ENCODE measurements at regions not wholly inside any gene's neighbourhood (a gene's known extent, or its start where the extent isn't known, plus 50 kb on each side); places are given as distances from the start of the nearest gene placed in this dataset.

DNA sequence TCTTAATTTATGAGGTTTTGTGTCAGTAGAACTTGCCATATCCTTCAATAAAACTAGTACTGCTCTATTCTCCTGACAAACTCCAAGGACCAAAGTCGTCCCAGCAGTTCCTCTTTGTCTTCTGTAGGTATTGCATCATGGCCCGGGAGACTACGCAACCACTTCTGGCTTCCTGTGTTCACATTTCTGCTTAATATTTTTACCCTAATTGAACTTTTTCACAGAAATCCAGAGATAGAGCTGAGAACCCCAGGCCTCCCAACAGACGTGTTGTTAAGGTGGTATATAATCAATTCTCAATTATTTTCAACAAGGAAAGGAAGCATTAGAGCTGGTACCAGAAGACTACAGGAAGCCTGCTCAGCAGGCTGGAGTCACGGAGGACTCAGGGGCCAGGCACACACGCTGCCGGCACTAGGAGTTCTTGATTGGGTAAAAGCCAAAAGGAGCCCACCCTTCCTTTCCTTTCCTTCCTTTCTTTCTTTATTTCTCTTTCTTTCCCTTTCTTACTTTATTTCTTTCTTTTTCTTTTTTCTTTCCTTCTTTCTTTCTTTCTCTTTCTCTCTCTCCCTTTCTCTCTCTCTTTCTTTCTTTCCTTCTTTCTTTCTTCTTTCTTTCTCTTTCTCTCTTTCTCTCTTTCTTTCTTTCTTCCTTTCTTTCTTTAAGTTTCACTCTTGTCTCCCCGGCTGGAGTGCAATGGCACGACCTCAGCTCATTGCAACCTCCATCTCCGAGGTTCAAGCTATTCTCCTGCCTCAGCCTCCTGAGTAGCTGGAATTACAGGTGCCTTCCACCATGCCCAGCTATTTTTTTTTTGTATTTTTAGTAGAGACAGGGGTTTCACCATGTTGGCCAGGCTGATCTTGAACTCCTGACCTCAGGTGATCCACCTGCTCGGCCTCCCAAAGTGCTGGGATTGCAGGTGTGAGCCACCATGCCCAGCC lies 173.7 kb downstream of the ZBTB18 start:
- WGBS, 2 donors, result 67 to 70% methylated on average over 11 of the region's 11 CpGs
- Histone ChIP-seq H3K4me3 (peak overlapping the region in 1 of 4 donors; percentile 26), H3K27me3 (no peaks in the 10 kb centered on the region), H3K9me3 (no peaks in the 10 kb centered on the region), H3K4me1 (no peaks in the 10 kb centered on the region), H3K36me3 (no peaks in the 10 kb centered on the region), H3K27ac (peak overlapping the region; percentile 43 to 79 (median 66))
- ATAC-seq (ENCODE audit: low FRiP score in 2 of 2) (peak in 1 of 2 donors; percentile 70), DNase-seq (peak in 1 of 2 donors; percentile 78)
- TF ChIP-seq EP300 (IDR thresholded peaks at IDR 0.05), result no peak
- no peak for TF ChIP-seq POLR2A (IDR thresholded peaks at IDR 0.05)
- TF ChIP-seq POLR2AphosphoS5 (IDR thresholded peaks at IDR 0.05), result peak in 1 of 2 donors; percentile 23

- Histone ChIP-seq H3K27ac (no peak overlapping the region), H3K36me3 (no peaks in the 10 kb centered on the region), H3K27me3 (no peaks in the 10 kb centered on the region), H3K4me3 (no peak overlapping the region), H3K9me3 (no peaks in the 10 kb centered on the region), H3K4me1 (peaks cover 0 to 4% (median 2%) of the 10 kb centered on the region in 4 donors)
- 70 to 71% methylated on average over 3 of the region's 3 CpGs for WGBS, 2 donors
- DNase-seq, result no peak
- TF ChIP-seq CTCF (IDR thresholded peaks at IDR 0.05) (no peak), POLR2A (IDR thresholded peaks at IDR 0.05) (no peak), EP300 (IDR thresholded peaks at IDR 0.05) (no peak), POLR2AphosphoS5 (IDR thresholded peaks at IDR 0.05) (no peak)
- no peak for ATAC-seq (ENCODE audit: low FRiP score in 2 of 2)
Measured at GRCh38 chr1:244226435-244226834, 175.4 kb downstream of the ZBTB18 start.

GRCh38 chr1:244230470-244230869 lies 179.4 kb downstream of the ZBTB18 start:
- H3K27ac ChIP-seq, result no peak overlapping the region
- peaks cover 0 to 10% (median 6%) of the 10 kb centered on the region in 4 donors for H3K4me1 ChIP-seq
- no peaks in the 10 kb centered on the region for H3K27me3 ChIP-seq
- no peak overlapping the region for H3K4me3 ChIP-seq
- WGBS, 2 donors, result 90 to 91% methylated on average over 9 of the region's 9 CpGs
- H3K36me3 ChIP-seq, result no peaks in the 10 kb centered on the region
- no peak for TF ChIP-seq POLR2A (IDR thresholded peaks at IDR 0.05)
- TF ChIP-seq EP300 (IDR thresholded peaks at IDR 0.05), result no peak
- no peak for TF ChIP-seq POLR2AphosphoS5 (IDR thresholded peaks at IDR 0.05)
- no peak for TF ChIP-seq CTCF (IDR thresholded peaks at IDR 0.05)
- H3K9me3 ChIP-seq, result no peaks in the 10 kb centered on the region
- DNase-seq, result no peak
- no peak for ATAC-seq (ENCODE audit: low FRiP score in 2 of 2)

DNA sequence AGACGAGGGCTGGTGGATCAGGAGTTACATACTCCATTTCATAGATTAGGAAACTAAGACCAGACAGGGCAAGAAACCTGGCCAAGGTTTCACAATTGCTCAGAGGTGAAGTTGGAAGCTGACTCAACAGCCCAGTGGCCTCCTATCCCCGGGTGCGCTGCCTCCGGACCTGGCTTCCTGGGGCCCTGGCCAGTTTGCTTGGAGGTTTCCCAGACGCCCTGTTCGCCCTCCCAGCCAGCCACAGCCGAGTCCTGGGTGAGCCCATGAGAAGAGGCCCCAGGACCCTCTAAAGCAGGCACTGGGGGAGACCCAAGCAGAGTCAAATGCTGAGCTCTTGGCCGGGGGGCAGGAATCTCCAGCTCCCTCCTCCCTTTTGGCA lies 180.1 kb downstream of the ZBTB18 start:
- no peak for TF ChIP-seq POLR2AphosphoS5 (IDR thresholded peaks at IDR 0.05)
- no peak for TF ChIP-seq EP300 (IDR thresholded peaks at IDR 0.05)
- no peak for TF ChIP-seq POLR2A (IDR thresholded peaks at IDR 0.05)
- no peak for TF ChIP-seq CTCF (IDR thresholded peaks at IDR 0.05)
- ATAC-seq (ENCODE audit: low FRiP score in 2 of 2), result peak in 1 of 2 donors; percentile 11
- no peak overlapping the region for H3K27ac ChIP-seq
- no peaks in the 10 kb centered on the region for H3K9me3 ChIP-seq
- WGBS, 2 donors, result 43 to 49% methylated on average over 1 to 8 of the region's 8 CpGs
- no peak for DNase-seq
- peaks cover 0 to 10% (median 6%) of the 10 kb centered on the region in 4 donors for H3K4me1 ChIP-seq
- peak overlapping the region in 2 of 4 donors; percentile 12 to 20 for H3K4me3 ChIP-seq
- no peaks in the 10 kb centered on the region for H3K36me3 ChIP-seq
- H3K27me3 ChIP-seq, result no peaks in the 10 kb centered on the region

GRCh38 chr1:244231572-244232315 lies 180.7 kb downstream of the ZBTB18 start:
- H3K27me3 ChIP-seq, result no peaks in the 10 kb centered on the region
- H3K27ac ChIP-seq, result no peak overlapping the region
- no peaks in the 10 kb centered on the region for H3K9me3 ChIP-seq
- ATAC-seq (ENCODE audit: low FRiP score in 2 of 2), result peak in 1 of 2 donors; percentile 14
- TF ChIP-seq CTCF (IDR thresholded peaks at IDR 0.05) (no peak), POLR2AphosphoS5 (IDR thresholded peaks at IDR 0.05) (no peak), EP300 (IDR thresholded peaks at IDR 0.05) (no peak), POLR2A (IDR thresholded peaks at IDR 0.05) (no peak)
- H3K4me3 ChIP-seq, result peak overlapping the region in 2 of 4 donors; percentile 12 to 20
- no peaks in the 10 kb centered on the region for H3K36me3 ChIP-seq
- WGBS, 2 donors, result 30 to 44% methylated on average over 22 to 27 of the region's 27 CpGs
- peaks cover 0 to 10% (median 6%) of the 10 kb centered on the region in 4 donors for H3K4me1 ChIP-seq
- DNase-seq, result no peak

Data from upper lobe of left lung (tissue), 6 donors.